ENCODE measurements at regions not wholly inside any gene's neighbourhood (a gene's known extent, or its start where the extent isn't known, plus 50 kb on each side); places are given as distances from the start of the nearest gene placed in this dataset.

- H2BK120ac ChIP-seq (ENCODE audit: low read depth, low read length) = no peak overlapping the region
- TF ChIP-seq, protein P1, sequence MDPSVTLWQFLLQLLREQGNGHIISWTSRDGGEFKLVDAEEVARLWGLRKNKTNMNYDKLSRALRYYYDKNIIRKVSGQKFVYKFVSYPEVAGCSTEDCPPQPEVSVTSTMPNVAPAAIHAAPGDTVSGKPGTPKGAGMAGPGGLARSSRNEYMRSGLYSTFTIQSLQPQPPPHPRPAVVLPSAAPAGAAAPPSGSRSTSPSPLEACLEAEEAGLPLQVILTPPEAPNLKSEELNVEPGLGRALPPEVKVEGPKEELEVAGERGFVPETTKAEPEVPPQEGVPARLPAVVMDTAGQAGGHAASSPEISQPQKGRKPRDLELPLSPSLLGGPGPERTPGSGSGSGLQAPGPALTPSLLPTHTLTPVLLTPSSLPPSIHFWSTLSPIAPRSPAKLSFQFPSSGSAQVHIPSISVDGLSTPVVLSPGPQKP (IDR thresholded peaks at IDR 0.05; ENCODE audit: borderline replicate concordance, low read depth, low read length) = no peak
- in situ Hi-C loops (cut with MboI; ENCODE audit: low sequenced_read_pairs) = no loop called here
- no peaks in the 10 kb centered on the region for H3K27me3 ChIP-seq (ENCODE audit: control insufficient read depth, insufficient read depth, low read length)
- H3K18ac ChIP-seq (ENCODE audit: low read depth, low read length) = no peak overlapping the region
- H2BK5ac ChIP-seq (ENCODE audit: low read depth, low read length, poor library complexity, severe bottlenecking) = no peak overlapping the region
- no CpG with 5 or more reads among the region's 2 CpGs for WGBS, 2 experiments (ENCODE audit: extremely low coverage in 2 of 2, insufficient read length in 1 of 2)
- H3K56ac ChIP-seq (ENCODE audit: extremely low read depth, insufficient read depth, low read length) = no peak overlapping the region
- CTCF ChIA-PET = no interaction called here
- H4K20me1 ChIP-seq (ENCODE audit: insufficient read depth, low read length) = no peaks in the 10 kb centered on the region
- POLR2A ChIA-PET (ENCODE audit: unreplicated experiment) = no interaction called here
- H3K79me1 ChIP-seq (ENCODE audit: low read depth in 1 of 2, low read length in 2 of 2) = no peaks in the 10 kb centered on the region
- H3K27ac ChIP-seq (ENCODE audit: insufficient read depth, low read length) = no peak overlapping the region
- H3K36me3 ChIP-seq (ENCODE audit: control insufficient read depth, insufficient read depth, low read length) = no peaks in the 10 kb centered on the region
- H3K9me1 ChIP-seq (ENCODE audit: insufficient read depth, low read length) = no peaks in the 10 kb centered on the region
- no peak overlapping the region for H4K8ac ChIP-seq (ENCODE audit: low read depth in 2 of 2, low read length in 2 of 2)
- ATAC-seq (ENCODE audit: low read depth) (no peak), DNase-seq (no peak)
- H4K5ac ChIP-seq (ENCODE audit: low read depth, low read length) = no peak overlapping the region
- no peaks in the 10 kb centered on the region for H3K4me1 ChIP-seq (ENCODE audit: control insufficient read depth, insufficient read depth, low read length)
- no peak overlapping the region for H2AK9ac ChIP-seq (replicated peaks; ENCODE audit: low read depth, low read length, poor library complexity)
- H2BK15ac ChIP-seq (ENCODE audit: low read depth, low read length) = no peak overlapping the region
- H4K91ac ChIP-seq (ENCODE audit: insufficient read depth, low read depth, low read length) = no peak overlapping the region
- no peak overlapping the region for H3K9ac ChIP-seq (ENCODE audit: low read depth, low read length)
- no peak overlapping the region for H2AK5ac ChIP-seq (ENCODE audit: low read depth, low read length)
- H3K4me3 ChIP-seq (ENCODE audit: insufficient read depth, low read depth, low read length) = no peak overlapping the region
- no peak overlapping the region for H3K4ac ChIP-seq (ENCODE audit: low read depth, low read length)
- BruUV-seq (replicated peaks) = no TSS peak
- H3K9me3 ChIP-seq (ENCODE audit: control insufficient read depth, insufficient read depth, low read length) = no peaks in the 10 kb centered on the region
- H2AFZ ChIP-seq (replicated peaks; ENCODE audit: low read length, poor library complexity) = no peak overlapping the region
- no peak overlapping the region for H3K14ac ChIP-seq (replicated peaks; ENCODE audit: low read depth, low read length)
- intact Hi-C loops (cut with micrococcal nuclease) = no loop called here
- no peak overlapping the region for H3K23ac ChIP-seq (ENCODE audit: low read depth, low read length)
- H3K4me2 ChIP-seq (ENCODE audit: low read depth, low read length) = no peak overlapping the region
- H2BK20ac ChIP-seq (ENCODE audit: low read depth, low read length) = no peak overlapping the region
- dilution Hi-C loops (cut with HindIII; ENCODE audit: low sequenced_read_pairs, unreplicated experiment) = no loop called here
Observed at GRCh38 chr17:70296456-70296855, 127.1 kb downstream of the KCNJ2 start.

All from IMR-90 (cell line).